SK-N-MC (cell line): ENCODE measurements at regions not wholly inside any gene's neighbourhood (a gene's known extent, or its start where the extent isn't known, plus 50 kb on each side); places are given as distances from the start of the nearest gene placed in this dataset.

Experiments
- DNase-seq: peaks from one replicate; pipeline ENCODE4 v3.0.0-alpha.2; 2011; ENCODE audit warnings: low read depth, low spot score
- H3K27ac ChIP-seq: fragments of 200-600 bp; sonication (generic); 2 replicates; pipeline ENCODE4 v1.5.1; 2016; ENCODE audit warnings: mixed run types
- H3K36me3 ChIP-seq: fragments of 200-600 bp; sonication (generic); 2 replicates; pipeline ENCODE4 v1.6.1; 2017; ENCODE audit warnings: antibody characterized with exemption, low read length, mixed read lengths; ENCODE audit not compliant: insufficient read depth
- H3K4me3 ChIP-seq: fragments of 200-600 bp; sonication (generic); 2 replicates; pipeline ENCODE4 v1.5.1; 2016
- H3K9ac ChIP-seq: fragments of 200-600 bp; sonication (generic); 2 replicates; pipeline ENCODE4 v1.8.0; 2017; ENCODE audit warnings: mixed run types, mixed read lengths; ENCODE audit not compliant: insufficient read length
- H3K9me3 ChIP-seq: fragments of 200-600 bp; sonication (generic); 2 replicates; pipeline ENCODE4 v1.6.1; 2017; ENCODE audit warnings: low read depth, mild to moderate bottlenecking, antibody characterized with exemption, low read length, moderate library complexity, mixed read lengths
- EZH2 ChIP-seq: fragments of 200-600 bp; sonication (generic); IDR thresholded peaks from one replicate; pipeline ENCODE4 v1.6.1; 2017; ENCODE audit warnings: antibody characterized with exemption
- FOXP2 ChIP-seq: optimal IDR thresholded peaks from 2 replicates; pipeline ENCODE3; 2011; ENCODE audit warnings: mild to moderate bottlenecking, moderate library complexity; ENCODE audit not compliant: insufficient read depth; ENCODE audit errors: extremely low read length, control extremely low read depth
- POLR2AphosphoS5 ChIP-seq: IDR thresholded peaks from 2 replicates; pipeline ENCODE4 v1.6.1; 2012; ENCODE audit warnings: mild to moderate bottlenecking, low read depth, low read length, borderline replicate concordance

DNA sequence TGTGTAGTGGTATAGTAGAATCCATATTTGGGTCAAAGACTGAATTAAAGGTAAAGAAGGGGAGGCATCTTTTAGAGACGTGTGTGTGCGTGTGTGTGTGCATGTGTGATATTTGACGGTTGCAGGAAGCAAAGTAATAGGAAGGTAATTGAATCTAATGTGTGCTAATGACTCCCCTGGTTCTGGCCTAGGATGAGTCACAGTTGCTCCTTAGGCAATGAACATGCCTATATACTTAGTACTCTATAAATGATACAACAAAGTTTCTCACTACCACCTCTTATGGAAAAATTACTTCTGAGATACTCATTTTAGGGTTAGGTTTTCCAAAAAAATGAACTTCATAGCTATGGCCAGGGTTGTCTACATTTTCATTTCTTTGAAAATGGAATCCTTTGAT lies 409.6 kb downstream of the GUCY1A2 start:
- Histone ChIP-seq H3K4me3 (no peak overlapping the region), H3K27ac (no peak overlapping the region), H3K36me3 (no peaks in the 10 kb centered on the region), H3K9ac (no peak overlapping the region), H3K9me3 (no peaks in the 10 kb centered on the region)
- no peak for TF ChIP-seq POLR2AphosphoS5
- no peak for TF ChIP-seq FOXP2
- no peak for DNase-seq

DNA sequence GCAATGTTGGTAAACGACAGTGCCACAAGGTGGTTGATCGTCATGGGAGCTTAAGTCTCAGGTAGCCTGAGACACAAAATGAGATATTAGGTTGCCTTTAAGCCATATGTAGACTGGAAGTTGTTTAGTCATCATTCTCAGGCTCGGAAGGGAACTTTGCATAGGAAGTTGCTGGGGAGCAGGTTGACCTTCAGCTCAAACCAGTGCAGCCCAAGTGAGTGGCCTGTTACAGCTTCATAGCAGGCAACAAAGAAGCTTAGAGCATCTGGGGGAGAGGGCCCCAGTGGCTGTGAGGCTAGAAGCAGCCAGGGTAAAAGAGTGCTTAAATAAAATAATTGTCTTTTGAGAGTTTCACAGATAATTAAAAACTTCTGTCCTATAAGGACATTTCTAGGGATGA lies 404.0 kb downstream of the GUCY1A2 start:
- Histone ChIP-seq H3K36me3 (no peaks in the 10 kb centered on the region), H3K4me3 (no peak overlapping the region), H3K9me3 (no peaks in the 10 kb centered on the region), H3K9ac (no peak overlapping the region), H3K27ac (no peak overlapping the region)
- no peak for DNase-seq
- no peak for TF ChIP-seq EZH2
- no peak for TF ChIP-seq POLR2AphosphoS5
- no peak for TF ChIP-seq FOXP2

DNA sequence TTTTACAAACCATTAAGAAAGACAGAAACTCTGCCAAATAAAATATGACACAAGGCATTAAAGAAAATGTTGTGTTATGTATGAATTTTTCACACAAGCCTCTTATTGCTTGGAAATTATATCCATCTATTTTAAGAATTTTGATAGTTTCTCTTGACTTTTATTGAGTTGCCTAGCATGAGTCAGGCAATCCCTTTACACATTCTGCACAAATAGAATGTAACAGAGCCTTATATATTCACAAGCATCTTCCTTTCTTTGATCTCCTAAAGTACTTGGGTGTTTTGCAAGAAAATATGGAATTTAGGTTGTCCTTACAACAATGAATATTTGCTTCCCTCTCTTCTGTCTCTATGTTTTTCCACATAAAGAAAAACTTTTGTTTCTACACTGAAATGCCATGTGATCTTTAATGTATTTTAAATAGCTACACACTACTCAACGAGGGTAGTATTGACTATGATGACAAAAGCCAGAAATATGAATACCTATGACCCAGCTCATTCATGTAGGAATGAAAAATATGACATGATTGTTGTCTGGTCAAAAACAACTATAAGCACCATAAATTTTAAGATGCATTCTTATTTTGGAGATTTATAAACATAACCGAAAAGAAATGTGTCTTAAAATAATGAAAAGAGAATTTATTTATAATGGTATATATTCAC lies 398.8 kb downstream of the GUCY1A2 start:
- DNase-seq, result no peak
- H3K4me3 ChIP-seq, result no peak overlapping the region
- no peak overlapping the region for H3K27ac ChIP-seq
- H3K36me3 ChIP-seq, result no peaks in the 10 kb centered on the region
- H3K9ac ChIP-seq, result no peak overlapping the region
- no peaks in the 10 kb centered on the region for H3K9me3 ChIP-seq
- TF ChIP-seq FOXP2 (no peak), EZH2 (no peak), POLR2AphosphoS5 (no peak)

DNA sequence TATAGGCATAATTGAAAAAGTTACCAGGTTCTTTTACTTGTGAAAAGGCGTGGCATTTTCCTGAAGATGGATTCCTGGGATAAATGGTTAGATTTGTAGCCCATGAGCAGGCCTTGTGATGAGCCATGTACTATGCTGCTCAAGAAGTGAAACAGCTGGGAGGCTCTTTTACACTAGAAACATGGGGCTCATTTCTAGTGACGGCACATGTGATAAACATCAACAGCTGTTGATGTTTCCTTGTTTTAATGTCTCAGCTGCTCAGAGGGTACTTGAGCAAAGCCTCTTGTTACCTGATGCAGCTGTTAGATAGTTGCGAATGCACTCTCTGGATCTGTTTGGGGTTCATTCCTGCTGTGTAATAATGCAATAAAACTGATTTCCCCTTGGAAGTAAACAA lies 396.8 kb downstream of the GUCY1A2 start:
- DNase-seq, result no peak
- Histone ChIP-seq H3K9ac (no peak overlapping the region), H3K9me3 (no peaks in the 10 kb centered on the region), H3K36me3 (no peaks in the 10 kb centered on the region), H3K27ac (no peak overlapping the region), H3K4me3 (no peak overlapping the region)
- TF ChIP-seq POLR2AphosphoS5, result no peak
- TF ChIP-seq FOXP2, result no peak
- TF ChIP-seq EZH2, result no peak
